Ecto neural progenitor cell (in vitro differentiated cells): ENCODE measurements at regions not wholly inside any gene's neighbourhood (a gene's known extent, or its start where the extent isn't known, plus 50 kb on each side); places are given as distances from the start of the nearest gene placed in this dataset.
"Not testable (repeated sequence)": the region's sequence is repeated elsewhere in the genome, so short reads cannot be mapped to it uniquely, and the experiment has no call there.

Experiments
- DNase-seq: peaks from one replicate; pipeline ENCODE4 v3.0.0-alpha.2; 2018; ENCODE audit warnings: low spot score

DNA sequence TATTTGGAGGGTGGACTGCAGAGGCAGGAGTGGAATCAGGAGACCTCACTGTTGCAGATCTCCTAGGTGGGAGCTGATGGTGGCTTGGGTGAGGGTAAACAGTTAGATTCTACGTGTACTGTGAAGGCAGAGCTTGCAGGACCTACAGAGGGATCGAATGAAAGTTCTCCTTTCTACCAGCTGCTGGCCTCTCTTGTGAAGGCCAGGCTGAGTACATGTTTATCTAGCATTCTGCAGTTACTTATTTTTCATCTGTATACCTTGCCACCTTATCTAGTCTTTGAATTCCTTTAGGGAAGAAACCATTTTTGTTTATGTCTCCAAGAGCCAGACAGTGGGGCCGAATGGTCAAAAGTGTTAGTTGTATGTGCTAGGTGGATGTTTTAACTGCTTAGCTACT is 57.6 kb downstream of the PTTG1 start:
- no peak for DNase-seq

DNA sequence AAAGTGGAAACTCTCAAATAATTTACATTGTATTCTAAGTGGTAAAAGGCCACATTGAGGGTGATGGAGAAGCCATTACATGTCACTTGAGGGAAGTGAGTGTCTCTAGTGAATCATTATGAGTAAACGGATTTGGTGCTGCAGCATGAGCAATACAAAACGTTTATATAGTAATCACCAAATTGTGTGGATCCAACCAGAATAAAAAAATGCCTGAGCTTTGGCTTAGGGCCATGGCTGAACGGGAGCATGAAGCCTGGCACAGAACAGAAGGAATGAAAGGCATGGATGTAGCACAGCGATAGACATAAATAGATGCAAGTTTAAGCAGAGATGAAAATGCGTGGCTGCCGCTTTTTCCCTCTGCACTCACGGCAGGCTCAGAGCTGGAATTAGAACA is 58.3 kb downstream of the PTTG1 start:
- no peak for DNase-seq

DNA sequence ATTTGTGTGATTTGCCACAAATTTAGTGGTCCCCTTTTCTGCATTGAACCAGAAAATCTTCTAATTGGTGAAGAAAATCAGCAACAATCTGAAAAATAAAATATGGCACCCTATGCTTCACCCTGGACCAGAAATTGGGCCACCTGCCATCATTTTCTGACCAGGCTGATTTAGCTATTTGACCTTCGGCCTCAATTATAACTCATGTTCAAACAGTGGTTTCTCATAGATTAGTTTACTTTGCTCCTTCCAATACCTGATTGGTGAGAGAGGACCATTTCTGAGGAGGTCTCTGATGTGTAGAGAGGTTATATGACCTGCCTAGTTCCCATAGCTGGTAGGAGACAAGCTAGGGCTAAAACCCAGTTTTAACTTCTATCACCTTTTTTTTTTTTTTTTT is 59.0 kb downstream of the PTTG1 start:
- DNase-seq, result no peak

DNA sequence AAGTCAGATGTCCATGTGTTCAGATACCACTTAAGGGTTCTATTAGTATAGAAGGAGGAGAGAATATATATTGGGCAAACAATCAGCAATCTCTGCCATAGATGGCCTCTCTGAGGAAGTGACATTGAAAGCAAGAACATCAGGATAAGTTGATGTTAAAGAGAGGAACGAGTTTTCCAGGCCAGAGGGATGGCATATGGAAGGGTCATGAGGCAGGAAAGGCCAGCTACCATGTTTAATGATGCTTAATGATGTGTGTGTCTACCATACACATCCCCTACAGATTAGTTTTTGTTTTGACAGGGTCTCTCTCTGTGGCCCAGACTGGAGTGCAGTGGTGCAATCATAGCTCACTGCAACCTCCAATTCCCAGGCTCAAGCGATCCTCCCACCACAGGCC is 63.0 kb downstream of the PTTG1 start:
- DNase-seq, result no peak

DNA sequence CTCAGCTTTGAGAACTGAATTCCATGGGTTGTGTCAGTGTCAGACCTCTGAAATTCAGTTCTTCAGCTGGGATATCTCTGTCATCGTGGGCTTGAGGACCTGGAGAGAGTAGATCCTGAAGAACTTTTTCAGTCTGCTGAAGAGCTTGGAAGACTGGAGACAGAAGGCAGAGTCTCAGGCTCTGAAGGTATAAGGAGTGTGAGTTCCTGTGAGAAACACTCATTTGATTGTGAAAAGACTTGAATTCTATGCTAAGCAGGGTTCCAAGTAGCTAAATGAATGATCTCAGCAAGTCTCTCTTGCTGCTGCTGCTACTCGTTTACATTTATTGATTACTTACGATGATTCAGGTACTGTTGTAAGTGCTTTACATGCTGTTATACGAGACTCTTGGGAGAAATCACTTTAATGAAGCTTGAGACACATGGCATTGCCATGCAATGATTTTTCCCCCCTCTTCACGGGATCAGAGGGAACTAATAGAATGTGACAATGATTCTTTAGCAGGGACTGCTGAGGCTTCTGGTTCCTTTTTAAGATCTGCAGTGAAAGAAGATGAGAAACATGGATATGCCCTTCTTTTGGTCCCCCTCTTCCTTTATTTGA is 63.8 kb downstream of the PTTG1 start:
- DNase-seq, result no peak

DNA sequence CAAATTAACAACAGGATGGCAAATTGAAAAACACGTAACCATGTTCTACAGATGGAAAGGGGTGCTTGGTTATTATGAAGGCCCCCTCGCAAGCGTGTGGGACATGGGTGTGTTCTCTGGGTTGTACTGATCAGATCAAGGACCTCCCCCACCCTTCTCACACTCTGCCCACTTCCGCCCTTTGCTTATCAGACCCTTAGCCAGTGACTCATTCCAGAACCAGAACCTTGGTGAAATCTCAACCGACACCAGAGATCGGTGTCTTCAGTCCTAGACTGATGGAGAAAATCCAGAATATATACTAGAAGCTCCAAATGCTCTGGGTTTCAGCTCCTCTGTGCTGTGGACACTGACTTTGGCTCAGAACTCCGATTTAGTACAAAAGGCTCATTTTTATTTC is 64.9 kb downstream of the PTTG1 start:
- DNase-seq, result no peak

DNA sequence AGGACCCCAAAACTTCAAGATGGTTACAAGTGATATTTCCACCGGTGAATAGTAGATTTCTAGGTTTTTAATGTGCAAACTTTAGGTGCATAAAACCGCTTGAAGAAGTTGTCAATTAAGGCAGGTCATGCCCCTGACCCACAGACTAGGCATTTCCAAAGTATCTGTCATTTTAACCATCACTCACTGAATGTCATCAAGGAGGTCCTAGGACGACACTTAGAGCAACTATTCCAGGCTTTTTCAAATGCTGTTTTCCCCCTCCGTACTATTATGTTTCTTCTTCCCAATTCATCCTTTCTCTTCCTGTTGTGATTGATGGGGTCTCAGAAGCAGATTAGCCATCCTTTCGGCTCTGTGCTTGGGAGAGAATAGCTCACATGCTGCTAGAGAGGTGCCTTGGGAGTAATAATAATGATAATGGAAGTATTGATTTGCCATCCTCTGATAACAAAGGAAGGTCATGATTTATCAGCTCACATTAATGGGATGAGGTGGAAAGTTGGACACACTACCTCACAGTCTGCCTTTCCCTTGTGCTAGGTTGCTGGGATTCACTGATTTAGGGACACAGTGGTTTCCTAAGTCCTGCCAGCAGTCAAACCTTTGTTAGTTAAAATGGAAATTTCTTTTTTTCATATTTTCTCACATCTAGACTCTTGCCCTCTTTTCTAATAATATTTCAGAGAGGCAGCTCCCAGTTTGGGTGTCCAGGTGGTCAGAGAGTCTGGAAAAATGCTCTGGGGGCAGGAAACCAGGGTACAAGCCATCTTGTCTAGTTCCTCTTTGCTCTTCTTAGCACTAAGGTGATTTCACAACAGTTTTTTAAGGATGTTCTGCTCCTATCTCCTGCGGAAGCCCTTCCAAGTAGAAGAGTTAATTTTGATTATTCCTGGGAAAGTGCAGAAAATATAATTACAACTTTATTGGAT is 67.0 kb downstream of the PTTG1 start:
- no peak for DNase-seq

DNA sequence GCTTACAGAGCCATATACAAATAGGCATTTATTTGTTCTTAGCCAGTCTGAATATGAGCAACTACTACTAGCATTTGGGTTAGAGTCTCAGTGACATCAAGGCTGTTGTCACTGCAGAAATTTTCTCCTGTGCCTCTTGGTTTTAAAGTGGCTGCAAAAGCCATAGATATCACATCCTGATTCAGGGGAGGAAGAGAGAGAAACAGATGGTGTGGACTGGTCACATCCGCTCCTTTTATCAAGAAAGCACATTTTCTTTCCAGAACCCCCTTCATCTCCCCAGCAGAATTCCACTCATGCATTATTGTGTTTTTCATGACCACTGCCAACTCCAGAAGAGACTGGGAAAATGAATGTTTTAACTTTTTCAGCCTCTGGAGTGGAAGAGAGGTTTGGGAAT is 69.8 kb downstream of the PTTG1 start:
- no peak for DNase-seq

DNA sequence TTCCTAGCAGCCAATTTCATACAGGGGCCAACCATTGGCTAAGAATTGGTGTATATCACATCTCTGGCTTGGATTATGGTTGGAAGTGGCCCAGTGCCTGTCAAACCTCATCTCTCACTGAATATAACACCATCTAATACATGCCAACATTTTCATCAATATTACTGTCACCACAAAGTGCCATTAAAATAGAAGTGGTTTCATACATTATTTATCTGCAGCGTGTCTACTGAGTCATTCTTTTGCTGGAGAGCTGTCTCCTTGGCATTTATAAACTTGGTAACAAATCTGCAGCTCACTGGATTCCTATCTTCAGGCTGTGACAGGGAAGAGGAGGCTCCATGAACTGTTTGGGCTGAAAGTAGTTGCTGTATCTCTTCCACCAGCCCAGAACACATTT is 70.9 kb downstream of the PTTG1 start:
- no peak for DNase-seq

DNA sequence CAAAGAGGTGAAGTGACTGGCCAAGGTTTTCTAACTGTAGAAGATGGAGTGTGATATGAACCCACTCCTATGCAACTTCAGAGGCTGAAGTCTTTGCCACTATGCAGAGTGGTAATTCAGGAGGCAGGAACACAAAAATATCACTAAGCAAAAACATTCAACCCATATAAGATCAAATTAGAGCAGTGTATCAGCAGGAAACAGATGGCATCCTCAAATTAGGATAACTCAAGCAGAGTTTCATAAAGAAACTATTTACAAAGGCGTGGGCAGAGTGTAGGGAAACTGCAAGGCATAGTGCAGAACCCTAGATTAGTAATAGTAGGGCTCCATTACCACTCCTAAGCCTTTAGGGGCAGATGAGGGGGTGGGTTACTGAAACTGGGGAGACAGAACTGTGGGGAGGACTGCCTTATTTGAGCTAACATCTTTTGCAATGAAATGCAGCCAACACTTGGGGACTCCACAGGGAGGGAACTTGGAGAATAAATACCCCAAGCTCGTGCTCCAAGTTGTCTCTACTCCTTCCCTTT is 72.2 kb downstream of the PTTG1 start:
- DNase-seq, result no peak

DNA sequence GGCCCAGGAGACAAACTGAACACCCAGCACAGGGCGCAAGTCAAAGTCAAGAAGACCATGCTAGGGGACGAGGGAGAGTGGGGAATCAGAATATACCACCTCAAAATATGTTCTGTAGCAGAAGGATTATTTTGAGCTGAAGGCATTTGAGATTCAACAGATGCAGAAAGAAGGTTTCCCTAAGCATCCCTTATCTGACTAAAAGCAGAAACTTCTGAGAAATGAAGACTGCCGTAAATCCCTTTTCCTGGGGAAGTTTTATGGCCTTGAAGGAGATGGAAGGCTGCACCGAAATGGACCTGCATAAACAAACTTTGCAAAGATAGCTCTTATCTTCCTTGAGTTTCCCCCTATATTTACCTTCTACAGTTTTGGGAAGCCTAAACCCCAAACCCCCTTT is 72.8 kb downstream of the PTTG1 start:
- no peak for DNase-seq

DNA sequence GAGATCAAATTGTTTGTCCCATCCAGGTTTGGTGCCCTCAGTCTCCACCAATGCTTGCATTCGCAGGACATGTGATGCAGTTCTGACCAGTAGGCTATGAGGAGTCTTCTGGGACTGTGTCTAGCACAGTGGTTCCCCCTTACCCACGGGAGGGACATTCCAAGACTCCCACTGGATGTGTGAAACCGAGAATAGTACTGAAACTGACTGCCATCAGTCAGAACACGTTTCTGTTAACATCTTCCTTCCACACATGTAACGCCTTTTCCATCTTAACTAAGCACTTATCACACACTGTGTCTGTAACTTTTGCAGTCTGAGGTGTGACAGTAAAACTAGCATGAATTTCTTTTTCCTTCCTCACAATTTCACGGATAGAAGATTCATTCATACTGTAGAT is 74.7 kb downstream of the PTTG1 start:
- DNase-seq, result no peak

DNA sequence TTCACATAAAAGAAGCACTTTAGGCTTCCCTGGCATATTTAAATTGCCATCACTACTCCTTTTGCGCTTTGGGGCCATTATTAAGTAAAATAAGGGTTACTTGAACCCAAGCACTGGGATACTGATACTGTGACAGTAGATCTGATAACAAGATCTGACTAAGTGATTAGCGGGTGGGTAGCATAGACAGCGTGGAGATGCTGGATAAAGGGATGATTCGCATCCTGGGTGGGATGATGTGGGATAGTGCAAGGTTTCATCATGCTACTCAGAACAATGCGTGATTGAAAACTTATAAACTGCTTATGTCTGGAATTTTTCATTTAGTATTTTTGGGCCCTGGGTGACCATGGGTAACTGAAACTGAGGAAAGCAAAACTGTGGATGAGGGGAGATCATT is 75.1 kb downstream of the PTTG1 start:
- no peak for DNase-seq

DNA sequence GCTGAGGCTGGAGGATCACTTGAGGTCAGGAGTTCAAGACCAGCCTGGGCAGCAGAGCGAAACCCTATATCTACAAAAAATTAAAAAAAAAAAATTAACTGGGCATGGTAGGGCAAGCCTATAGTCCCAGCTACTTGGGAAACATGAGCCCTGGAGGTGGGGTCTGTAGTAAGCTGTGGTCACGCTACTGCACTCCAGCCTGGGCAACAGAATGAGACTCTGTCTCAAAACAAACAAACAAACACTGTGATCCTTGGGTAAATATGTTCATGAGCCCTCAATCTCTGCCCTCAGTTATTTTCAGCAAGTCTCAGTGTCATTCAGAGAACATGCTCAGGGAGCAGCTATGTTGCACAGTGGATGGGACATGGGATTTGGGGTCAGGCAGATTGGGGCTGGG is 76.2 kb downstream of the PTTG1 start:
- no peak for DNase-seq

DNA sequence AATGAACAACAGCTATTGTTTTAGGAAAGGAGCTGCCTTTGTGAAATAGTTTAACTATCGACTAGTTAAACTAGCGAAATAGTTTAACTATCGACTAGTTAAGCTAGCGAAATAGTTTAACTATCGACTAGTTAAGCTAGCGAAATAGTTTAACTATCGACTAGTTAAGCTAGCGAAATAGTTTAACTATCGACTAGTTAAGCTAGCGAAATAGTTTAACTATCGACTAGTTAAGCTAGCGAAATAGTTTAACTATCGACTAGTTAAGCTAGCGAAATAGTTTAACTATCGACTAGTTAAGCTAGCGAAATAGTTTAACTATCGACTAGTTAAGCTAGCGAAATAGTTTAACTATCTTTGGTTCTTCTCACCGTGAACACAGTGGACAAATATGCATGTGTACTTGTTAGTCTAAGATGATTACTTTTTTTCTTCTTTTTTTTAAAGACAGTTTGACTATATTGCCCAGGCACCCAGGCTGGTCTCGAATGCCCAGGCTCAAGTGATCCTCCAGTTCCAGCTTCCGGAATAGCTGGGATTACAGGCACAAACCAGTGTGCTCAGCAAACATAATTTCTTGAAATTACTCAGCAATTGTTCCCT is 76.9 kb downstream of the PTTG1 start:
- DNase-seq, result not testable (repeated sequence)

DNA sequence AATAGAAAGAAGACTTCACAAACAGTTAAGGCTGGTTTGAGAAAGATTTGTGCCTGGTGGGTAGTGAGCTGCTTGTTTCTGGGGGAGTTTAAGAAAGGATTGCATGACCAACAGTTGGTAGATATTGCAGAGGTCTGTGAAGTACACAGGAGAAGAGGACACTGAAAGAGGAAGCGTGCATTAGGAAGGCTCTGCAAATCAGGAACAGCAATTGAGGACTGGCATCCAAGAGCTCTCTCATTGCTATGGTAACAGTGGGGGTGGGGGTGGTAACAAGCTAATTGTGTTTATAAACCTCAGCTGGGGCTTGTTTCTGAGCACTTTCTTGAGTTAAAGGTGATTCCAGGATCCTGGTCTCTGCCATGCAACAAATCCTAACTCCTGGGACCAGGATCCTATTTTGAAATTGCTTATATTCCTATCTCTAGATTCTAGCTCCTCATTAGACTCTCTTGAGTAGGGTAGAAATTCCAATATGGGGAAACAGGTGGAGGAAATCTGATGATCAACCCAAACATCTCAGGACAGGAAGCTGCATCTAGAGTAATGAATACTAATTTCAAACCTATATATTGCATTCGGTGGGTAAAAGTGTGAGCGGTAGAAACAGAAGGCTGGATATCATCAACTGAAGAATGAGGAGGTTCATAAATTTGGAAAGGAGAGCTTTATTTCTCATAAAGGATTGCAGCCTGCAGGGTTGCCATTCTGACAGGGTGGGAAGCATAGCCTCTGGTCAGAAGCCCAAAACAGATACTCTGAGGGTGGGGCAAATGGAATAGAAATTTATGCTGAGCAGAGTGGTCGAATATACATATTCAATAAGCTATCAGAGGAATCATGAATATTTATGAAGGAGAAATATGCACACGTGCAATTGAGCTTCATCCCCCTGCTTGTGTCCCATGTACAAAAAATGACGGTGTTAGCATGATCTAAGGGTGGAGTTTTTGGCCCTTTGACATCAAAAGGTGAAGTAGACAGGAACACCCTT is 79.4 kb downstream of the PTTG1 start:
- no peak for DNase-seq

DNA sequence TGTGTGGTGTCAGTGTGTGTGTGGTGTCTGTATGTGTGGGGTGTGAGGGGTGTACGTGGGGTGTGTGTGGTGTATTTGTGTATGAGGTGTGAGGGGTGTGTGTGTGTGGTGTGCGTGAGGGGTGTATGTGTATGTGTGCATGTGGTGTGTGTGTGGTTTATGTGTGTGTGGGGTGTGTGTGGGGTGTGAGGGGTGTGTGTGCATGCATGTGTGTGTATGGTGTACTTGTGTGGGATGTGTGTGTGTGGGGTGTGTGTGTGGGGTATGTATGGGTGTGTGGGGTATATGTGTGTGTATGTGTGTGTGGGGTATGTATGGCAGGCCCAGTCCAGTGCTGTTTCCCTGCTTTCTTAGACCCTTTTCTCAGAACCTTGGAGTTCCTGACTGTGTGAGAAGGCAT is 83.3 kb downstream of the PTTG1 start:
- DNase-seq, result no peak

DNA sequence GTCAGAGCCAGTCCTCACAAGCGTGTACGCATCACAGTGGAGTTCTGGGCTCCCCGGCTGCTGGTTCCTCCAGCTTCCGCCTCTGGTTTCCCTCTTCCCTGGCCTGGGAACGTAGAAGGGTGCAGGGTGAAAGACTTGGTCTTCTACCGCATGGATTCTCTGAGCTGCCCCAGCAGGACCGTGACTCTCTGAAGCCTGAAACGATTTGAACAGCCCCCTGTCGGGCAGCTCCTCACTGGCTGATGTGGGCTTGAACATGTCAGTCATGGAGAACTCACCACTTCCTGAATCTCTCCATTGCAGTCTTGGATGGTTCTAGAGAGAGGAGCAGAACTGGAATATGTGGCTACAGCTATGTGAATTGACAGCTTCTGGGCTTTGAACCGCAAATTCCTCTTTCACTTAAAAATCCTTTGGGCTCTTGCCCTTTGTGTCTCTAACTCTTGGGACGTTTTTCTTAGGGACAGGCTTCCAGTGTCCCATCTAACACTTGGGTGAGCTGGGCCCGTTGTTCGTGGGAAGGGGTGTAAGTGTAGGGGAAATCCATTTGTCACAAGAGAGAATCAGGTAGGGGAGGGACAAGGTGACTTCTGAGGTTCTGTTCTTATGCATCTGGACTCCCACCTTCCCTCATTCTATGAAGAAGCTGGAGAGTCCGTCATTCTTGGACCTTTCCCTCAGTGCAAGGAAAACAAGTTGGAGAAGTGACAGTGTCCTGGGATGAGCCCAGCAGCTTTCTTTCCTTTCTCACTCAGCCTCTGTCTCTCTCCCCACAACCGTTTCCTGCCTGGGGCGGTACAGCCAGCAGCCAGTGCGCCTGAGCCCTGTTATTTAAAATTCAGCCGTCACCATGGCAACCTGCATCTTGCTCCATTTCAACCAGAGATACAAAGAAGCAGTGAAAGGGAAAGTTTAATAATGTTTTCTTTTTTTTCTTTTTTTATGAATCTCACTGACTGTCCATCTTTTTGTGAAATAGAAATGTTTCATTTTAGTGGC is 84.7 kb downstream of the PTTG1 start:
- DNase-seq, result no peak

DNA sequence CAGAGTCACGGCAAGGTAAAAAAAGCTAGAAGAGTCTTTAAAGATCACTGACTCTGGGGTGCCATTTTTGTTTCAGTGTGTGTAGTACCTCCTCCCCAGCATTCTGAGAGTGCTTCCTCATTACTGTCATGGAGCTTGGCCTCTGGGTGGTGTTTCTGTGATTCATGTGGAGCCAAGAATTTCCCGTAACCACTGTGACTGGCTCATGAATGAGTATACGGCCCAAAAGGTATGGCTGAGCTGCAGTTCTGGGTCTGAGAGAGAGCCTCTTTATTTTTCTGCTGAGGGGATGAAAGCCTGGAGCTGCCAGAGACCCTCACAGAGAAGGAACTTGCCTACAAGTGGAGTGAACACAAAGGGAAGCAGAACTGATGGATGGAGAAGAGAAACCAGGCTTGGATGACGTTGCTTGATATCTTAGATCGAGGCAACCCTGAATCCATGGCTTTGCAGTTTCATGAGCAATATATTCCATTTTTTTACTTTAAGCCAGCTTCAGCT is 85.6 kb downstream of the PTTG1 start:
- DNase-seq, result no peak

DNA sequence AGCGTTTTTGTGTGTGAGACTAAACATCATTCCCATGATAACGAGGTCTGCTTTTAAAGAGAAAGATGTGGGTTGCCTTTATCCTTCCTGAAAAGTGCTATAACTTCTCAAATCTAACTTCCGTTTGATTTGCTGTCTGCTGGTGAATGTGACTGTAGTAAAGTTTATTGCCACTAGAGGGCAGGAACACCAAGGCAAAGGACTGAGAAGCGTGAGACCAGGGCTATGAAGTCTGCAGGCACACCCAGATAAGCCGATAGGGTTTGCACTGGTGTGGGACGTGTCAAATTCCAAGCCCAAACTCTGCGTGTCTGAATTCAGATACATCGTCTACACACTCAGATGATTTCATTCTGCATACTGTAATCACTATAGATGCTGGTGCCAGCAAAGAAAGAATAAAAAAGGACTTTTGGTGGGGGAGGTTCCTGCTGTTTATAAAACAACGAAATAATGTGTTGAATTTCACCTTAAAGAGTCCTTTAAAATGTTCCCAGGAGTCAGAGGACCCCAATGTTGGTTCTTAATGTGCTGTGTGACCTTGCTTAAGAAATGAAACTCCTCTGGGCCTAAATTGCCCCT is 87.2 kb downstream of the PTTG1 start:
- peak; percentile 65 for DNase-seq
